ENCODE measurements at regions not wholly inside any gene's neighbourhood (a gene's known extent, or its start where the extent isn't known, plus 50 kb on each side); places are given as distances from the start of the nearest gene placed in this dataset.

DNA sequence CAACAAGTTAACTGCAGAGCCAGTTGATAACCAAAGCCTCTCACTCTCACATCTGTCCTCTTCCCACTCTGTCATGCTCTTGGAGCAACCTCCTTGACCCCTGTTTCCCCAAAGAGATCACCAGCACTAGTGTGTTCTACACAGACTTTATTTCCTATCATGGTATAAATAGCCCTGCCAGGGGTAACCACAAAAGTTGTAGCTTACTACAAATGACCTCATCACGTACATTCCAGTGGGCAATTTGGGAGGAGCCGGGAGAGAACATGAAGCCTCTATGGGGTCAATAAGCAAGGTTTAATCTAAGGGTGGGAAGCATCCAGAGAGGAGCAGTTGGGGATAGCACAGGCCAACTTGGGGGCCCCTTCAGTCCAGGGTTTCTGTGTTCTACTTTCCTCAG, 186.5 kb downstream of the KCNA5 start:
- DNase-seq (ENCODE audit: low read depth), result no peak

DNA sequence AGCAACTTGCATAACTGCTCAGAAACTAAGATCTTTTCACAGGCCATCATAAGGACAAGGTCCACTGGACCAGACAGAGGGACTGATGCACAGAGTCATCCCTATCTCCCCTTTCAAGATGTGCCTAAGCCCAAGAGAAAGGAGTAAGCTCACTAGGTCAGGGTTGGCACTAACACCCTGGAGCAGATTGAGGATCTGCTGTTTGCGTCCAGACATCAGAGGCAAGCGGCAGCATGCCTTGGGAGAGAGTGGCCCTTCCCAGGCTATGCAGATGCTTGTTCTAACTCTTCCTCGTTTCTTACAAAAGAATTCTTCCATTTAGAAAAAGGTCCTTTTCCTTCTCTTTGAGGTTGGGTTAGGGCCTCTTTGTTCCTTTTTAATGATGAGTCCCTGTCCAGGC, 187.2 kb downstream of the KCNA5 start:
- no peak for DNase-seq (ENCODE audit: low read depth)

DNA sequence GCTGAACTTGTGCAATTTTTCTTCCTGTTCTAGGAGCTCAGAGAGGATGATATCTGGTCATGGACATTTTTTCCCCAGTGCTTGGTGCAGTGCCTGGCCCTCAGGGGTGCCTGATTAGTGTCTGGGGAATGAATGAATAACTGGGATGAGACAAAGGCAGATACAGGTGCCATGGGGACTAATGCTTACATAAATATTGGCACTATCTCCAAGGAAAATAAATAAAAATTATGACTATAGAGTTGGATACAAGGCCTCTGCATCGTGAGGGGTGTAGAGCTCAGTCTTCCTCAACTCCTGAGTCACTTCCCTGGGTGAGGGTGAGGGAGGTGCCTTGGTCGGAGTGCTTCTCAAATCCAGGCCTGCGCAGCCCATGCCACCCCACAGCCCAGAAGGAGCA, 188.6 kb downstream of the KCNA5 start:
- no peak for DNase-seq (ENCODE audit: low read depth)

DNA sequence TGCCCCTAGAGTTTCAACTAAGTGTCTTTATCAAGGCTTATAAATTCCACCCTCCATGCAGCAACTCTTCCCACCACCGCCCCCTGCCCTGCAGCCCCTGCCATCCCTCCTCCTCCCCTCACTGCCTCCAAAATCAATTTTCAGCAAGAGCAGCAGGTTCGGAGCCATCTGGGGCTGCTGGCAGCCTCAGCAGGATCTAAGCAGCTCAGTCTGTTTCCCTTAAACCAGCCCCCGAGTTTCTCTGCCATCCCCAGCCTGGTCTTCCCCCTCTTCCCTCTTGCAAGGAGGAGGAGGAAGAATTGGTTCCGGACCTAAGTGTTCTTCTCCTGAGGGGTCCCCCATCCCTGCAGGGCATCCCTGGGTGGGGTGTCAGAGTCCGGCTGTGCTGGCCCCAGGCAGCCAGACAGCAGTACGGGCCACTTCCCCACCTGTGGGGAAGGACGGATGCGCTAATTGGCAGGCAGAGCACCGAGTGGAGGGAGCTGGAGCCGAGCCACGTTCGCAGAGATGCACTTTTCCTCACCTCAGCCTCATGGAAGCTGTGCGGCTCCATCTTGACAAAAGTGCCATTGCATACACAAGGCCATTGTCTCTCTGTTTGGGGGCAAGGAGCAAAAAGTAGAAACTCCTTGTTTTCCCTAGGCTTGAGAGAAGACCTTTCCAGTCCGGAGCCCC, 189.3 kb downstream of the KCNA5 start:
- no peak for DNase-seq (ENCODE audit: low read depth)

DNA sequence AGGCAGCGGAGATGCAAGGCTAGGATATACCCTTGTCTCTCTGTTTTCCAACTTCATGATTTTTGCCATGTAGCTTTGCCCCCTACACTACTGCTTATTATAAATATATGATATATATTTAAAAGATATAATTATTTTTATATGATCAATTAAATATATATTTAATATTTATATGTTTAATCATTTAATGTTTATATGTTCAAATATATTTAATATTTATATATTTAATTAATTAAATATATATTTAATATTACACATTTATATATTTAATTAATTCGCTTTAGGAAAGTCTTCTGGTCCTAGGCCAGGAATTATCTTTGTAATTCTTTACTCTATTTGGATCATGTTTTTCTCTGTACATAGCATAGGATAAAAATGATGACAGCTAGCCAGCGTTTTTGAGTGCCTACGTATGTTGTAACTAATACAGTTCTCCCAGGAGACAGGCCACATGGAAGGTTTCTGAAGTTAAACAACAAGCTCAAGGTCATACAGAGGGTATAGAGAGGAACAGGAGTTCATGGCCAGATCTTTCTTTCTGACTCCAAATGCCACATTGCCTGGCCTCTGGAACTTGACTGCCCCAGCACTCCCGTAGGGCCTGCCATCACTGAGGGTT, 192.5 kb downstream of the KCNA5 start:
- DNase-seq (ENCODE audit: low read depth), result no peak

DNA sequence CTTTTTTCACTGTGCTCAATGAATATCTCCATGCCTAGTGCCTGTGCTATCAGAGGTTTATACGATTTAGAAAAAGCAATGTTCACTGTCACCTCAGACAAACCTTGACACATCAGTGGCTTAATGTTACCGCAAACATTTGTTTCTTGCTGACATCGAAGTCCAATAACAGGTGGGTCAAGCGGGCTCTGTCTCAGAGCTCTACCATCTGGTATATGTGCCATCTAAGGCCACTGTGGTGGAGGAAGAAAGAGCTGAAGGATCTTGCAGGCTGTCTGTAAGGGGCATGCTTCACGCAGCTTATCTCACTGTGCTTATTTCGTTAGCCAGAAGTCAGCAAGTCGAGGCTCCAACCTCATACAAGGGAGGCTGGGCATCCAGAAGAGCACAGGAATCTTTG, 189.5 kb upstream of the NTF3 start:
- DNase-seq (ENCODE audit: low read depth), result no peak

DNA sequence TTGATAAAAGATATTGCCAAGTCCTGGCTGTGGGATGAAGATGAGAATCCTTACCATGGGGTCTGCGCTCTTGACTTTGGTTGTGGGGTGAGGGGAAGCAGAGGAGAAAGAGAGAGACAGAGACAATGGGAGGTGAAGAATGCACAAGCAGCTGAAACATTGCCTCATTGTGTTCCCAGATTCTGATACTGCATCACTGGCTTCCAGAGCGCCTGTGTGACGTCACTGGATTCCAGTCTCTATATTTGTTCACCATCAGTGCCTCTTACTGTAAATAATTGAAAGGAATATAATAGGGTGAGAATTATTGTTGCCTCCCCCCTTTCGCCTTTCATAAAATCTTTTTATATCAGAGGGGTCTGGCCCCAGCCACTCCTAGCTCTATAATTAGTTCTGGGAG, 188.9 kb upstream of the NTF3 start:
- no peak for DNase-seq (ENCODE audit: low read depth)

DNA sequence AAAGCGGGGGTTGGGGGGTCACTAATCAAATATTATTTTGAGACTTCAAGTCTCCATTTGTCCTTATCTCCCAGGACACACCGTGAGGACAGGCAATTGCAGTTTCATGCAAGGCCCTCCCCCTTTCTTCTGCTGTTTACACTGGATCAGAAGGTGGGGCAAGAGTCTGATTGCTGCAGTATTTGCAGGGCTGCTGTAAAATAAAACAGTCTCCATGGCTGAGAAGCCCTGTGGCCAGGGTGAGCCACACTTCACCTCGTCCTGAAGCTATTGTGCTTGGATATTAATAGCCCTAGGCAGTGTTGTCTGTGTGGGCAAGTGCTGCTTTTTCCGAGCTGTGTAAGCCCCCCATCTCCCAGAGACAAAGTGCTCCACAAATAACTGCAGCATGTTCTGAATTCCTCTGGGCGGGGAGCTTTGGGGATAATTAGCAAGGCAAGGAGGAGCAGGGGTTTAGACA, 187.4 kb upstream of the NTF3 start:
- DNase-seq (ENCODE audit: low read depth), result no peak

DNA sequence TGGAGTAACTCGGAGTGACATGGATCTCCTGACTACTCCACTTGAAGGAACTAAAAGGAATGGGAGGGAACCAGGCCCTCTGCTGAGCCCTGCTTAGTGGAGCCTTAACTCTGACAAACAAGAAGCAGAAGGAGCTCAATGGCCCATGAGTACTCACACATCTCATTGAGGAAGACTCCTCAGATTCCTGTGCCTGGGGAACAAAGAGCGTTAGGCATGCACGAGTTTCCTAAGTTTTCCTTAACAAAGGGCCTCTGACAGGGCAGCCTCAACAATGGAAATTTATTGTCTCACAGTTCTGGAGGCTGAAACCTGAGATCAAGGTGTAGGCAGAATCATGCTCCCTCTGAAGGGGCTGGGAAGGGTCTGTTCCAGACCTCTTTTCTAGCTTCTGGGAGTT, 185.7 kb upstream of the NTF3 start:
- no peak for DNase-seq (ENCODE audit: low read depth)

DNA sequence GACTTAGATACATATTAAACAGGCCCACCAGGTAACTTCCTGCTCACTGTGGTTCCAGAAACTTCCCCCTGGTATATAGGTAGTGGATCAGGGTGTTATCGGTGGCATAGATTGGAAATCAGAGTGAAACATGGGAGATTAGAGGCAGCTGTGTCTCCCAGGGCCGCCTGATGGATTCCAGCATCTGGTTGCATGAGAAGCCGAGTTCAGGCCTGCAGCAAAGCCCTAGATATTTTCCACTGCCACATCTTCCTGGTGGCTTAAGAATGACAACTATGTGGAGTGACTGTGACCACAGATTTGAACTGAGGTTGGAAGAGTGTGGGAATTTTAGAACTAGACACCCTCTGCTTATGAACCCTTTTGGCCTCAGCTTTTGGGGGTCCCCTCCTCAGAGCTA, 184.8 kb upstream of the NTF3 start:
- DNase-seq (ENCODE audit: low read depth), result no peak

DNA sequence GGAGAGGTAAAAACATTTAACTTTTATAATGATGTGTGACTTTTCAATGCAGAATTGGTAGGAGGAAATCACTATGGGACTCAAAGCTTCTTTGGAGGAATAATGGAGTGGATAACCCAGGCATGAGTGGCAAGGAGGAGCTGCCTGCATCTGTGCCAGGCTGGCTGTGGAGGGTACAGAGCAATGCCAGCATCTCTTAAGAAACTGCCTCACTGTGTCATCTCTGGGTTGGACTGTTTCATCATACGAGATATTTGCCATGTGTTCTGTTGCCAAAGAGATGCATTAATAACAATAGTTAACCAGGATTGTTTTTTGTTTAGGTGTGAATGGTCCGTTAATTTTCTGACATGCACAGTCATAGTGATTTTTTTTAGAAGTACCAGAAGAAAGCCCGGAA, 183.7 kb upstream of the NTF3 start:
- no peak for DNase-seq (ENCODE audit: low read depth)

DNA sequence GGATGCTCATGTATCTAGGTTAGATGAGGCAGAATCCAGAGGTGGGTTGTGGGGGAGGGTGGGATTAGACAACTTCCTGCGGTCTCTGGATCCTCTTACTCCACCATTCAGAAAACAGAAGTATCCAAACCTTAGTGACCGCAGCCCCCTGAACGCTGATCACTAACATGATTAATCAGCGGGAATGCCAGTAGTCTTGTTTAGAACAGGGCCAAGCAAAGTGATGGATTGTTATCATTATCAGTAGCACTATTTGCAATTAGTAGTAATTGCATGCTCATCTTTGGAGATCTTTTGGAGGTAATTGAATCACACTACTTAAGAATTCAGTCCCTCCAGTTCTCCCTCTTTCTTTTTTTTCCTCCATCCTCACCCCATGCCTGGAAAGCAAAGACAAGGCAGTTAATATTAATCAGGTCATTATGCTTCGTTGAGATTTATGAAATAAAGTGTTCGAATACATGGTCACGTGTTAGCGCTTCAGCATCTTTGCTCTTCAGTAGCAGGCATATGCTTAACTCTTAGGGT, 182.8 kb upstream of the NTF3 start:
- DNase-seq (ENCODE audit: low read depth), result no peak

DNA sequence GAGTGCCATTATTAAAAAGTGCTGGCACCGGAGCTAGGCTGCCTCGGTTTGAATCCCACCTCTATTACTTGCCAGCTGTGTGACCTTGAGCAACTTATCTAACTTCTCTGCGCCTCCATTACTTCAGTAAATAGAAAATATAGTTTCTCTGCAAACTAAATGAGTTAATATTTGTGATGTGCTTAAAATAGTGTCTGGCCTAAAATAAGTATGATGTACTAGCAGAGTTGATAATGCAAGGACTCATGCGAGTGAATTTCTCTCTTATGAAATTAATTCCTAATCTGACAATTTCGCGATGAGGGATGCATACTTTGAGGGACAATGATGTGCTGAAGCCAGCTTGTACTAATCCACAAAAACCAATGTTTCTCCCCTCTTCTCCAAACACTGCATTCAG, 180.8 kb upstream of the NTF3 start:
- no peak for DNase-seq (ENCODE audit: low read depth)

DNA sequence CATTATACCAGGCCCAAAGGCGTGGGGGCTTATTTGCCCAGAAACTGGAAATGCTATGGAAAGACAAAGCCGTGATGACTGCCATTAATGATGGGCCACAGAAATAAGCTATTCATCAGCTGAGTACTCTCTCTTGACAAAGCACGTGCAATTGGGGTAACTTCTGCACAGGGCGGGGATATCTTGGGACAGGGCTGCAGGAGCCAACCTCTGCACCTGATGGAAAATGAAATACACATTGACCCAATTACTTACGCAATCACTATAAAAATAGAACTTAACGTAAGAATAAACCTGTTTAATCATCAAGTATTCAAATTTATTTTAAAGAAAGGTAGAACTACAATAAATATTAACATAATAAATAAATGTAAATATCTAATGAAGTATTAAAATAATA, 180.1 kb upstream of the NTF3 start:
- no peak for DNase-seq (ENCODE audit: low read depth)

DNA sequence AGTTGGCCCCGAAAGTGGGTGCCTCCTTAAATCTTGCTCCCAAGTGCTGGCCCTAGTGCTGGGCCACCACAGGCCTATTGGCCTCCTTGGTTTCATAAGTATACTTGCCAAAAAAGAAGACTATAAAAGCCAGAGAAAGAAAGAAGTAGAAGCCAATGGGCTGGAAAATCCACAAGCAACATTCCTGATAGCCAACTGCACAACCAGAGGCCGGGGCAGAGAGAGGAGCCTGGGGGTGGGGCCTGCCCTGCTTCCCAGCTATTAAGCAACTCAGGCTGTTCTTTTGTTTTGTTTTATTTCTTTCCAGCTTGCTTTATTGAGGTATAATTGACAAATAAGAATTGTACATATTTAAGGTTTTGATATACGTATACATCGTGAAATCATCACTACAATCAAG, 177.2 kb upstream of the NTF3 start:
- DNase-seq (ENCODE audit: low read depth), result no peak

DNA sequence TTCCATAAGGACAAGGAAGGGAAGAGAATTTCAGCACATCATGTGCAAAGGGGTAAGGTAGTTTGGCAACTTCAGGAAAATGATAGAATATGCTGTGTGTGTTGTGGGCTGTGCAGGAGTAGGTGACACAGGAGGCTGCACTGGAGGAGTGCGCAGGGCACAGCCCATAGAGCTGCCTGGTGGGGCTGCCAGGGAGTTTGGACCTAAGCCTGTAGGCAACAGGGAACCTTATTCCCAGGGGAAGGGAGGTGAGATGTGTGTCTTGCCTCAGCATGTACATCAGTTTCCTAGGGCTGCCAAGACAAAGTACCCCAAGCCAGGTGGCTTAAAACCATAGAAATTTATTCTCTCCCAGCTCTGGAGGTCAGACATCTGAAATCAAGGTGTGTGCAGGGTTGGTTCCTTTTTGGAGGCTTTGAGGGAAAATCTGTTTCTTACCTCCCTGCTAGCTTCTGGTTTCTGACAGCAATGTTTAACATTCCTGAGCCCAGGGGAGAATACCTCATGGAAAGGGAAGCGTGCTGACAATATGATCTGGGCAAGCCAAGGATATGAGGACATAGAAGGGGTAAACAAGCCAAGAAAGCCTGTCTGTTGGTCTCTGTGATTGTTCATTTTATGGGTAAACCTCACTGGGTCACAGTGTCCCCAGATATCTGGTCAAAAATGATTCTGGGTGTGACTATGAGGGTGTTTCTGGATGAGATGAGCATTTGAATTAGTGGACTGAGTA, 174.0 kb upstream of the NTF3 start:
- no peak for DNase-seq (ENCODE audit: low read depth)

DNA sequence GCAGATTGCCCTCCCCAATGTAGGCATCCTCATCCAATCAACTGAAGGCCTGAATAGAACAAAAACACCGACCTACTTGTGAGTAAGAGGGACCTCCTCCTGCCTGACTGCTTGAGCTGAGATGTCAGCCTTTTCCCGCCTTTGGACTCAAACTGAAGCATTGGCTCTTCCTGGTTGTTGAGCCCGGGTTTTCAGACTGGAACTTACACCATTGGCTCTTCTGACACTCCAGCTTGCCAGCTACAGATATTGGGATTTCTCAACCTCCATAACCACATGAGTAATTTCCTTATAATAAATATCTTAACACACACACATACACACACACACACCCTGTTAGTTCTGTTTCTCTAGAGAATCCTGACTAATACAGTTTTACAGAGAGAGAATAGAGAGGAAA, 173.4 kb upstream of the NTF3 start:
- DNase-seq (ENCODE audit: low read depth), result no peak

DNA sequence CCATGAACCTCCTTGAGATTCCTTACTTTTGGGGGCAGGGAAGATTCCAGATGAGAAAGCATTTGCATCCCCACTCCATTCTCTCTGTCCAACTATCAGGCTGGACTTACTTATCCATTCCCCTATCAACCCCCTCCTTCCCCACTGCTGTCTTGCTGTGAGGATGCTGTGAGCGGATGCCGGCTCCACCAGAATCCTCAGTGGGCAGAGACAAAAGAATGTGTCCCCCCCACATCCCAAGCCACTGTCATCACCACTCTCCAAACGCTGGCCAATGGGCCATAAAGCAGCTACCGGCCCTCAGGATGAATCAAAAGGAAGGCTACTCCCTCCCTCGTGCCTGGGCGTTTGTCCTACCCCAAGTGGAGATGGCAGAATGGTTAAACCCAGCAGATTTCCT, 173.0 kb upstream of the NTF3 start:
- DNase-seq (ENCODE audit: low read depth), result no peak

DNA sequence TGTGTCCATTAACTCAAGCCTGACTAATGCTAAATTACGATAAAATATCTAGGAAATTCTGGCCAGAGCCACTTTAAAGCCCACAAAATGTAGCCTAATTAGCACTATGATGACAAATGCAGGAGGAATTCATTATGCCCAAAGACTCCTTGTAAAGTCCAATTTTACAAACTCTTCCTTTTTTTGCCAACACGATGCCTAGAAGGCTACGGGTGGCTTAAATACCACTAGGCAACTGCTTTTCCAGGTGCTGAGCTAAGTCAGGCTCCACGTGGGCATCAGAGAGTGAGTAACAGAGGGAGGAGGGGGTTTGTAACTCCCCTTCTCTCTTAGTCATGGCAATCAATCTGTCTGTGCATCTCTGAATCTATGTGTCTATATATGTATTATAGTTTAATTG, 172.4 kb upstream of the NTF3 start:
- DNase-seq (ENCODE audit: low read depth), result no peak

DNA sequence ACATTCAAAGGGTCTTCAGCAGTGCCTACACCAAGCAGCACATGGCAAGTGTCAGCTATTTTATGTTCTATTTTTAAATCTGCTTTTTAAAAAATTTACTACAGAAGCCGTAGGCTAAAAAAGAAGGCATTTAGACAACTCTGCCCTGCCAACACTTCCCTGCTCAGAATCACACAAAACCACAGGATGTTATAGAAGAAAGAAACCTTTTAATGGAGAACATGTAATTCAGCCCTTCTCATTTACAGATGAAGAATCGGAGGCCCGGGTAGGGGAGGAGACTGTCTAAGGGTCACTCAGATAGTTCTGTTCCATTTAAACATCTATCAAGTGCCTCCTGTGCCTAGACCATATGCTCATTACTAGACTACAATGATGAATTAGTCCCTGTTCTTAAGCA, 171.8 kb upstream of the NTF3 start:
- no peak for DNase-seq (ENCODE audit: low read depth)

DNA sequence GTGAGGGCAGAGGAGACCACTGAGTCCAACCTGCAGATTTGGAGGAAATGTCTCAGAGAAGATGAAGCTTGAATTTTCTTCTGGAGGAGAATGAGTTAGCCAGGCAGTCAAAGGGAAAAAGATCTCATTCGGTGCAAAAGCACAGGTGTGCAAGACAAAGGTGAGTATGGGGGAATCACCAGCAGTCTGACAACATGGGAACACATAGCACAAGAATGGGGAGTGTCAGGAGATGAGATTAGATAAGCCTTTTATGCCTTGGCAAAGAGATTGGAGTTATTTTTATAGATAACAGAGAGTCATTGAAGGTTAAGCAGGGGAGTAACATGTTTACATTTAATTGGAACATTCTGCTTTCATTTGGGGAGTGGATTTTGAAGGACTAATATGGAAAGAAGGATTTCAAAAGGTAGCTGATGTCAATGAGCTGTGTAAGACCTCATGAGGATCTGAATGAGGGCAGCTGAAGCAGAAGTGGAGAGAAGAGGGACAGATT, 171.3 kb upstream of the NTF3 start:
- no peak for DNase-seq (ENCODE audit: low read depth)

DNA sequence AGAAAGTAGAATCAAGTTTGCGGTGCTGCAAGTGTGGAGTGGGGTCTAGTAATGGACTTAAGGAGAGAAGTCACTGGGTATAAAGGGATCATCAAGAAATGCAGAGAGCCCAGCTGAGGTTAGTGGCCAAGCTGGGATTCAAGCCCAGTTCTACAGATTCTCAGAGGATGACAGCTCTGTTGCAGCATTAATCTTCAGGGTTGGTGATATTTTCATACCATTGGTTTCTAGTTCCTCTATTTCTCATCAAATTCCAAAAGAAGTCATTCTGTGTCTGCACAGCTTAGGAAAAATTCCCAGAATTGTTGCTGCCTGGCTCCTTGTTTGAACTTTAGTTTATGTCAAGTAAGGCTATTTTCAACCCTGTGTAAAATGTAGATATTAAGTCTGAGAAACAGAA, 169.5 kb upstream of the NTF3 start:
- no peak for DNase-seq (ENCODE audit: low read depth)

DNA sequence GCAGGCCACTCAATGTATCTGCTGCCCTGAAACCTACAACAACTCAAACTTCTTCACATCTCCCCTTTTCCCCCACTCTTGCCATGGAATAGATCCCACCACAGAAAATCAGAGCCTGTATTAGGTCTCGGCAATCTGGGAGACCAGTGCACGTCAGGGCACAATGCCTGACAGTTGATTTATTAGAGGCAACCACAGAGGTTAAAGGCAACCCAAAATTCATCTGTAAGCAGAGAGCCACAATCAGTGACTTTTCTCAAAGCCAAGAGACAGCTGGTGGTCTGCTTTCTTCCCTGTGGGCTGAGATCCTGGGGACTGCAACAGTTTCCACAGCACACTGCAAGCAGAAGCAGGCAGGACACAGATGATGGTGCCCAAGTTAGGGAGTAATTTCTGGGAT, 169.0 kb upstream of the NTF3 start:
- DNase-seq (ENCODE audit: low read depth), result no peak

Data from amniotic epithelial cell (primary cell).